HL-60/S4 treated with phorbol 12-myristate 13-acetate at 8.2 ng/mL for 4 days and 3 days (cell line): ENCODE measurements at regions not wholly inside any gene's neighbourhood (a gene's known extent, or its start where the extent isn't known, plus 50 kb on each side); places are given as distances from the start of the nearest gene placed in this dataset.
"Not testable (repeated sequence)": the region's sequence is repeated elsewhere in the genome, so short reads cannot be mapped to it uniquely, and the experiment has no call there.

Experiments
- in situ Hi-C: fragments of 300-500 bp; cut with MboI; formaldehyde crosslinking; loops from 2 replicates; pipeline ENCODE4 v1.15.0; 2022; ENCODE audit warnings: low sequenced_read_pairs

DNA sequence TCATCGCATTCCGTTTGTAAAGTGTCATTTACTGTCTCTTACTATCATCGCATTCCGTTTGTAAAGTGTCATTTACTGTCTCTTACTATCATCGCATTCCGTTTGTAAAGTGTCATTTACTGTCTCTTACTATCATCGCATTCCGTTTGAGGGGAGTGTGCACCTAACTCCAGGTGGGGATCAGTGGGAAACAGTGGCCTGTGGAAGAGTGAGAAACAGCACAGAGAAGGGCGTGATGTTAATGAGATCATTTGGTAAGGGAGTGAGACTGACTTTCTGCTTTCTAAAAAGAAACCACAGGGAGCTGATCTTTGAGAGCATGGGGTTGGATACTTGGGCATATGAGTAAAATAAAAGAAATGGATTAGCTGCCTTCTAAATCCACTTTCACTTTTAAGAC, 77.5 kb upstream of the ZPLD1 start:
- in situ Hi-C loops: not testable (repeated sequence)

GRCh38 chr3:102360183-102360860, 74.5 kb upstream of the ZPLD1 start:
- in situ Hi-C loops: no loop called here

DNA sequence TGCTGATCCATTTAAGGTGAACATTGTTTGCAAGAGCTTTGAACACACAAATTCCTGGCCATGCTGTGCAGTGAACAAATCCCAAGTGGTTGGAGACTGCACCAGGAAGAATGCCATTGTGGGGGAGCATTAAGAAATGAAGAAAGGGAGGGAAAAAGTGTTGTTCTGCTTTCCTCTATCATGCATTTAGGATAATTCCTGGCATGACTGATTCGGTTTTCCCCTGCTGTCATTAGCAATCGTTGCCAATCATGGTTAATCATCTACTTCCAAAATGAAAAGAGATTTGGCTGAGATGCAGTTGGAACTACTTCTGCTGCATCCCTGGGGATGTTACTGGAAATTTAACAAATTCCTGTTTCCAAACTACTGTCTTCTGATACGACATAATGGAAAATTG, 73.7 kb upstream of the ZPLD1 start:
- in situ Hi-C loops: no loop called here

- in situ Hi-C loops: not testable (repeated sequence)
Measured at GRCh38 chr3:102366116-102366515, 68.7 kb upstream of the ZPLD1 start.

DNA sequence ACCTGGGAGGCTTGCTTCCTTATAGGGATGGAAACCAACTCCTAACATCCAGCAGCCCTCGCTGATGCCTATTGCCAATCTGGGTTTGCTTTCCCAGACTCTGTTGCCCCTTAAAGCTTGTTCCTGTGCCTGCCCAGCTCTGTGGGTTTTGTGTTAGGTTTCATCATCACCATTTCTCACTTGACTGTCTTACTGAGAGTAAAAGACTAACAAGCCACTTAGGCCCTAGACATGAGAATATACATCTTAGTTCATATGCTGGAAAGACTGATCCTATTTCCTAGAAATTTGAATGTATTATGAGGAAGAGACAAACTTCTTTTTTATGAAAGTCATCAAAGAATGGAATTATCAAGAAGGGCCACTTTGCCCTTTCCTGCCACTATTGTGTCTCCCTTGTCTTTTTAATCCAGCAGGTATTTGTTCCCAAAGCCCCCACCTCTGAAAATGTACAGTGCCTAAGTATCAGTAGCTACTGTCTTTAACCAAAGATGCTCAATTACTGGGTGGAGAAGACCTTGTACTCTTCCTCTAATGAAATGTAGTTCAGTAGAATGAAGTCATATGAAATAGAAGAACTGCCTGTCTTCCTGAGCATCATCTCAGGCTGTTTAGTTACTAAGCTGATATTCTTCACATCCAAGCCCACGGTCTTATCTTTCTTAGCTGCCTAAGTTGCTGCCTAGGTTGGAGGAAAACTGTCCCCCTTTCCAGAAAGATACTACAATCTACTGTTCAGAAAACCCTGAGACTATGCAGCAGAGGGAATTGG, 59.8 kb upstream of the ZPLD1 start:
- in situ Hi-C loops: no loop called here

- in situ Hi-C loops: no loop called here
Measured at GRCh38 chr3:102378216-102378615, 56.6 kb upstream of the ZPLD1 start.

GRCh38 chr3:102382201-102382600, 52.6 kb upstream of the ZPLD1 start:
- in situ Hi-C loops: not testable (repeated sequence)
